ENCODE measurements at regions not wholly inside any gene's neighbourhood (a gene's known extent, or its start where the extent isn't known, plus 50 kb on each side); places are given as distances from the start of the nearest gene placed in this dataset.

DNA sequence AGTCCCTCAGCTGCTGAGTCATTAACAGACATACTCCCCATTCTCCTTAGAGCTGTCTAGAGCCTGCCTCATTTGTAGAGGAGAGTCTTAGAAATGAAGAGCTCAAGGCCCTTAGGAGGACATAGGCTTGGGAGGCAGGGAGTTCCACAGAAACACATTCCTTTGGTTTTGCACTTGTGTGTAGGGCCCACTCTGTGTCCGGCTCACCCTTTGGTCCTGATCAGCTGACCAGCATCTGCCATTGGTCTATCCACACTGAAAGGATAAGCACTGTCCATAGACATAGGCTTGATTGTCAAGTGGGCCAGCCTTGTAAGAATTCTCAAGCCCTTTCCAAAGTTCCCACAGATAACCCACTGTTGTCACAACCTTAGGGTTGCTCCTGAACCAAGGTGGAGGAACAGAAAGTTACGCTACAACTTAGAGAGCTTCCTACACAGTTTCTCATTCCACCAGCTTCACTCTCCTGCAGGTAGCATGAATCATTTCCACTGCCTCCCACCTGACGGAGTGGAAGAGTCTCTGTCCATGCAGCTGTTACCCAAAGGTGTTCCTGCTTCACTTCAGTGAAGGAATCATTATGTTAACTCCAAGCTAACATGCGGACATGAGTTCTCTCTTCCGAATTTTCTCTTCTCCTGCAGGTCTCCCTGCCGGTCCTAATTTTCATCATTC lies 96.1 kb downstream of the TNFSF18 start:
- no peak for TF ChIP-seq CTCF (IDR thresholded peaks at IDR 0.05; ENCODE audit: poor library complexity)
- TF ChIP-seq EZH2phosphoT487 (IDR thresholded peaks at IDR 0.05; ENCODE audit: low read depth, severe bottlenecking, unreplicated experiment), result no peak
